Smooth muscle cell (in vitro differentiated cells): ENCODE measurements at regions not wholly inside any gene's neighbourhood (a gene's known extent, or its start where the extent isn't known, plus 50 kb on each side); places are given as distances from the start of the nearest gene placed in this dataset.

ENCODE experiments used
- DNase-seq: peaks from one replicate; lab custom pipeline; 2025; ENCODE audit not compliant: unreplicated experiment; lab: John Stamatoyannopoulos, UW
- H2AFZ ChIP-seq: fragments of 200-600 bp; sonication (generic); 2 replicates; pipeline ENCODE4 v1.6.0; 2016; ENCODE audit warnings: antibody characterized with exemption, low read depth, mild to moderate bottlenecking
- H3F3A ChIP-seq: fragments of 200-600 bp; sonication (generic); 2 replicates; pipeline ENCODE4 v1.6.0; 2017; ENCODE audit warnings: antibody characterized with exemption, low read depth
- H3K27ac ChIP-seq: fragments of 200-600 bp; sonication (generic); 2 replicates; pipeline ENCODE4 v1.5.1; 2016; ENCODE audit warnings: low read depth, mild to moderate bottlenecking
- H3K27me3 ChIP-seq: fragments of 200-600 bp; sonication (generic); 2 replicates; pipeline ENCODE4 v1.6.1; 2016; ENCODE audit warnings: low read depth, mild to moderate bottlenecking
- H3K36me3 ChIP-seq: fragments of 200-600 bp; sonication (generic); 2 replicates; pipeline ENCODE4 v1.5.1; 2016; ENCODE audit warnings: low read depth
- H3K4me1 ChIP-seq: fragments of 200-600 bp; sonication (generic); 2 replicates; pipeline ENCODE4 v1.5.1; 2016; ENCODE audit warnings: low read depth
- H3K4me2 ChIP-seq: fragments of 200-600 bp; sonication (generic); 2 replicates; pipeline ENCODE4 v1.6.0; 2016; ENCODE audit warnings: mild to moderate bottlenecking
- H3K4me3 ChIP-seq: fragments of 200-600 bp; sonication (generic); 2 replicates; pipeline ENCODE4 v1.5.1; 2016; ENCODE audit warnings: mild to moderate bottlenecking
- H3K79me2 ChIP-seq: fragments of 200-600 bp; sonication (generic); 2 replicates; pipeline ENCODE4 v1.6.0; 2016; ENCODE audit warnings: low read depth, mild to moderate bottlenecking
- H3K9ac ChIP-seq: fragments of 200-600 bp; sonication (generic); 2 replicates; pipeline ENCODE4 v1.6.0; 2016; ENCODE audit warnings: low read depth
- H3K9me3 ChIP-seq: fragments of 200-600 bp; sonication (generic); replicated peaks from 2 replicates; pipeline ENCODE4 v1.5.1; 2016; ENCODE audit warnings: low read depth
- H4K20me1 ChIP-seq: fragments of 200-600 bp; sonication (generic); 2 replicates; pipeline ENCODE4 v1.6.0; 2016; ENCODE audit warnings: low read depth
- WGBS: methylation state at CpG from one replicate; pipeline ENCODE4 v1.1.7; 2016; ENCODE audit warnings: low lambda C conversion rate; 5-methylcytosine and 5-hydroxymethylcytosine counted together
- TF ChIP-seq, protein P1 (sequence below): fragments of 200-600 bp; sonication (generic); IDR thresholded peaks from 2 replicates; pipeline ENCODE4 v1.5.1; 2017; ENCODE audit warnings: borderline replicate concordance, mild to moderate bottlenecking, antibody characterized with exemption; ENCODE audit not compliant: insufficient read depth, poor library complexity, severe bottlenecking

DNA sequence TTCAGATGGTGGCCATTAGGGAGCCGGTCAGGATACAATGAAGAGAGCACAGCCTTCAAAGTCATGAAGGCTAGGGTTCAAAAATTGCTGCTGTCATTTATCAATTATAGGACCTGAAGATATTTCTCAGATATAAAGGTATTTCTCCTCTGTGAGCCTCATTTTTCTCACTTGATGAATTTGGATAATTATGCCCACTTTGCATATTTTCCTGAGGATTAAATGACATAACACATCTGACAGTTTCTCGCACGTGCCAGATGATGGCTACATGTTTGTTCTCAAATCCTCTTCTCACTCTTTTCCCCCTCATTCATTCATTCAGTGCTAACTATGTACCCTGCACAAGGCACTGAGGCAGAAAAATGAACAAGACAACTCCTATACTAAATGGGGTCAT, 391.6 kb downstream of the INHBA start:
- Histone ChIP-seq H2AFZ (no peak overlapping the region), H3K9me3 (no peaks in the 10 kb centered on the region), H3K9ac (no peak overlapping the region), H3K4me1 (no peaks in the 10 kb centered on the region), H3K4me2 (no peak overlapping the region), H4K20me1 (no peaks in the 10 kb centered on the region), H3K27ac (no peak overlapping the region), H3K27me3 (no peaks in the 10 kb centered on the region), H3K79me2 (no peaks in the 10 kb centered on the region), H3K4me3 (no peak overlapping the region), H3F3A (no peaks in the 10 kb centered on the region), H3K36me3 (no peaks in the 10 kb centered on the region)
- 96% methylated on average over 3 of the region's 3 CpGs for WGBS
- TF ChIP-seq, protein P1, sequence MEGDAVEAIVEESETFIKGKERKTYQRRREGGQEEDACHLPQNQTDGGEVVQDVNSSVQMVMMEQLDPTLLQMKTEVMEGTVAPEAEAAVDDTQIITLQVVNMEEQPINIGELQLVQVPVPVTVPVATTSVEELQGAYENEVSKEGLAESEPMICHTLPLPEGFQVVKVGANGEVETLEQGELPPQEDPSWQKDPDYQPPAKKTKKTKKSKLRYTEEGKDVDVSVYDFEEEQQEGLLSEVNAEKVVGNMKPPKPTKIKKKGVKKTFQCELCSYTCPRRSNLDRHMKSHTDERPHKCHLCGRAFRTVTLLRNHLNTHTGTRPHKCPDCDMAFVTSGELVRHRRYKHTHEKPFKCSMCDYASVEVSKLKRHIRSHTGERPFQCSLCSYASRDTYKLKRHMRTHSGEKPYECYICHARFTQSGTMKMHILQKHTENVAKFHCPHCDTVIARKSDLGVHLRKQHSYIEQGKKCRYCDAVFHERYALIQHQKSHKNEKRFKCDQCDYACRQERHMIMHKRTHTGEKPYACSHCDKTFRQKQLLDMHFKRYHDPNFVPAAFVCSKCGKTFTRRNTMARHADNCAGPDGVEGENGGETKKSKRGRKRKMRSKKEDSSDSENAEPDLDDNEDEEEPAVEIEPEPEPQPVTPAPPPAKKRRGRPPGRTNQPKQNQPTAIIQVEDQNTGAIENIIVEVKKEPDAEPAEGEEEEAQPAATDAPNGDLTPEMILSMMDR = no peak
- no peak for DNase-seq

DNA sequence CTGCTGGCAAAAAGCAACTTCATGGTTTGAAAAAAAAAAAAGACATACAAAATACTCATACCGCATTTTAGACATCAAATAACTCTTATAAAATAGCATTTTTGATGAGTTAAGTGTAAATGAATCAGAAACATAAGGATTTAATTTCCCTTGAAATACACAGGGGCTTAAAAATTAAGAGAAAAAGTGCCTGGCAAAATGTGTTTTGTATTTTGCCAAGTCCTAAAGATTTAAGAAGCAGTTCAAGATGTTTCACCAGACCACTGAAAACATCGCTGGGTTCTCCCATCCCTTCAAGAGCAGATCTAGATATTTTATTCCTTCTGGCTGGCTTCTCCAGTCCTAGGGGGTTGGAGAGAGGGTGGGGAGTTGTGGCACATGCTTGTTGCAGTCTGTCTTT, 396.4 kb downstream of the INHBA start:
- no peaks in the 10 kb centered on the region for H3K79me2 ChIP-seq
- no peaks in the 10 kb centered on the region for H3F3A ChIP-seq
- TF ChIP-seq, protein P1 = no peak
- H2AFZ ChIP-seq = peak overlapping the region; percentile 28
- H3K36me3 ChIP-seq = no peaks in the 10 kb centered on the region
- H3K27me3 ChIP-seq = no peaks in the 10 kb centered on the region
- no peak overlapping the region for H3K27ac ChIP-seq
- H4K20me1 ChIP-seq = no peaks in the 10 kb centered on the region
- WGBS = 98% methylated on average over 2 of the region's 2 CpGs
- H3K4me3 ChIP-seq = no peak overlapping the region
- H3K9ac ChIP-seq = no peak overlapping the region
- DNase-seq = no peak
- H3K4me2 ChIP-seq = no peak overlapping the region
- H3K4me1 ChIP-seq = no peaks in the 10 kb centered on the region
- no peaks in the 10 kb centered on the region for H3K9me3 ChIP-seq

DNA sequence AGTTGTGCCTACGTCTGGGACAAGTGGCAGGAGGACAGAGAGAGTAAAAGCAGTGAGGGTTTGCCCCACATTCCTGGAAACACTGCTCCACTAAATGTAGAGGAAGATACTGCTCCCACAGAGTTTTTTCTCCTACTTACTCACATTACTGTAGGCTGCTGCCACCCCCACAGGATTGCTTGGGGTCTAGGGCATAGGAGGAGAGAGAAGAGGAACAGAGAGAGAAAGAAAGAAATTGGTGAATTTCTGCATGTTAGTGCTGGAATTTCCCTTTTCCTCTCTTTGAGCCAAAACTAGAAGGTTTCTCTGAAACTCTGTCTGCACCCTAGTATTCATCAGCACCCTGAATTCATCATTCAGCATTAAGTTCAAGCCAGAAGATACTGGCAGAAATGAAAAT, 397.9 kb downstream of the INHBA start:
- no peaks in the 10 kb centered on the region for H3K4me1 ChIP-seq
- H3K36me3 ChIP-seq = no peaks in the 10 kb centered on the region
- 79% methylated on average over 1 of the region's 1 CpG for WGBS
- no peaks in the 10 kb centered on the region for H3F3A ChIP-seq
- no peak overlapping the region for H3K4me3 ChIP-seq
- no peaks in the 10 kb centered on the region for H3K79me2 ChIP-seq
- no peak overlapping the region for H3K27ac ChIP-seq
- no peaks in the 10 kb centered on the region for H3K27me3 ChIP-seq
- no peak overlapping the region for H3K4me2 ChIP-seq
- H4K20me1 ChIP-seq = no peaks in the 10 kb centered on the region
- H3K9me3 ChIP-seq = no peaks in the 10 kb centered on the region
- no peak for DNase-seq
- H3K9ac ChIP-seq = no peak overlapping the region
- H2AFZ ChIP-seq = peak overlapping the region; percentile 2
- TF ChIP-seq, protein P1 = no peak

DNA sequence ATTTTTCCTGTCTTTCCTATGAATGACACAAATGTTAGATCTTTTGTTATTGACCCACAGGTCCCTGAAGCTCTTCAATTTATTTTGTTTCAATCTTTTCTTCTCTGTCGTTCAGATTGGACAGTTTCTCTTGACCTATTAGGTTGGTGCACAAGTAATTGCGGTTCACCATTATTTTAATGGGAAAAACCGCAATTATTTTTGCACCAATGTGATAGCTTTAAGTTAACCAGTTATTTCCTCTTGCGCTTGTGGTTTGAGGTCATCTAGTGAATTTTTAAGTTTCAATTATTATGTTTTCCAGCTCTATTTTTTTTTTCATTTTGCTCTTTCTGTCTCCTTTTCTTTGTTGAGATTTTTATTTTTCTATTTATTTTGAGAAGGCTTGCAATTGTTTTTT, 399.2 kb downstream of the INHBA start:
- Histone ChIP-seq H3K79me2 (no peaks in the 10 kb centered on the region), H3K4me3 (no peak overlapping the region), H3K27me3 (no peaks in the 10 kb centered on the region), H3K36me3 (no peaks in the 10 kb centered on the region), H3F3A (no peaks in the 10 kb centered on the region), H2AFZ (no peak overlapping the region), H3K9me3 (no peaks in the 10 kb centered on the region), H3K4me1 (no peaks in the 10 kb centered on the region), H3K27ac (no peak overlapping the region), H3K9ac (no peak overlapping the region), H3K4me2 (no peak overlapping the region), H4K20me1 (no peaks in the 10 kb centered on the region)
- no peak for DNase-seq
- WGBS = 94% methylated on average over 4 of the region's 4 CpGs
- TF ChIP-seq, protein P1 = no peak
